Neural cell (in vitro differentiated cells): ENCODE measurements at regions not wholly inside any gene's neighbourhood (a gene's known extent, or its start where the extent isn't known, plus 50 kb on each side); places are given as distances from the start of the nearest gene placed in this dataset.

Experiments used
- H2AFZ ChIP-seq: fragments of 200-600, 300-800 bp; sonication (generic), shearing (Covaris generic); 2 replicates; pipeline ENCODE4 v1.6.0; 2014; ENCODE audit warnings: low read depth, mild to moderate bottlenecking, antibody characterized with exemption, low read length, moderate library complexity
- H3F3A ChIP-seq: fragments of 200-600 bp; shearing (Covaris generic); 2 replicates; pipeline ENCODE4 v1.6.1; 2016; ENCODE audit warnings: mild to moderate bottlenecking, moderate library complexity, mixed read lengths, antibody characterized with exemption, low read length; ENCODE audit not compliant: insufficient read depth, poor library complexity, severe bottlenecking
- H3K27ac ChIP-seq: fragments of 200-600, 300-800 bp; sonication (generic), shearing (Covaris generic); 2 replicates; pipeline ENCODE4 v1.5.1; 2014; ENCODE audit warnings: mild to moderate bottlenecking, low read length, moderate library complexity
- H3K27me3 ChIP-seq: fragments of 300-800, 200-600 bp; sonication (generic), shearing (Covaris generic); 2 replicates; pipeline ENCODE4 v1.6.0; 2014; ENCODE audit warnings: mild to moderate bottlenecking, low read depth, low read length, moderate library complexity; ENCODE audit not compliant: insufficient read depth
- H3K36me3 ChIP-seq: fragments of 300-800, 200-600 bp; sonication (generic), shearing (Covaris generic); 2 replicates; pipeline ENCODE4 v1.5.1; 2014; ENCODE audit warnings: mild to moderate bottlenecking, antibody characterized with exemption, low read length, moderate library complexity; ENCODE audit not compliant: insufficient read depth
- H3K4me2 ChIP-seq: fragments of 300-800, 200-600 bp; sonication (generic), shearing (Covaris generic); 2 replicates; pipeline ENCODE4 v1.6.0; 2014; ENCODE audit warnings: mild to moderate bottlenecking, low read length
- H3K4me3 ChIP-seq: fragments of 300-800, 200-600 bp; sonication (generic), shearing (Covaris generic); 2 replicates; pipeline ENCODE4 v1.5.1; 2014; ENCODE audit warnings: mild to moderate bottlenecking, low read length, moderate library complexity
- H3K79me2 ChIP-seq: fragments of 200-600 bp; shearing (Covaris generic); replicated peaks from 2 replicates; pipeline ENCODE4 v1.6.0; 2014; ENCODE audit warnings: mild to moderate bottlenecking, low read length, moderate library complexity; ENCODE audit not compliant: insufficient read depth
- H3K9ac ChIP-seq: fragments of 300-800, 200-600 bp; sonication (generic), shearing (Covaris generic); 2 replicates; pipeline ENCODE4 v1.6.1; 2016; ENCODE audit warnings: mild to moderate bottlenecking, low read length, mixed read lengths
- H3K9me2 ChIP-seq: fragments of 200-600 bp; shearing (Covaris generic); 2 replicates; pipeline ENCODE4 v1.6.1; 2016; ENCODE audit warnings: mild to moderate bottlenecking, low read length, mixed read lengths; ENCODE audit not compliant: insufficient read depth
- H3K9me3 ChIP-seq: fragments of 200-600, 300-800 bp; sonication (generic), shearing (Covaris generic); 2 replicates; pipeline ENCODE4 v1.6.1; 2016; ENCODE audit warnings: mild to moderate bottlenecking, mixed run types, low read length, moderate library complexity, mixed read lengths
- H4K20me1 ChIP-seq: fragments of 200-600 bp; shearing (Covaris generic); 2 replicates; pipeline ENCODE4 v1.6.1; 2016; ENCODE audit warnings: mild to moderate bottlenecking, mixed run types; ENCODE audit not compliant: insufficient read depth
- EP300 ChIP-seq: fragments of 450-650 bp; conservative IDR thresholded peaks from 2 replicates; pipeline ENCODE4 v1.6.1; 2014; ENCODE audit warnings: antibody characterized with exemption, mild to moderate bottlenecking, moderate library complexity; ENCODE audit not compliant: poor library complexity, severe bottlenecking
- EZH2 ChIP-seq: fragments of 200-600, 300-800 bp; shearing (Covaris generic), sonication (generic); IDR thresholded peaks from 2 replicates; pipeline ENCODE4 v1.6.1; 2014; ENCODE audit warnings: antibody characterized with exemption, low read length, borderline replicate concordance, mild to moderate bottlenecking; ENCODE audit not compliant: insufficient read depth, poor library complexity, severe bottlenecking
- POLR2AphosphoS5 ChIP-seq: IDR thresholded peaks from 2 replicates; pipeline ENCODE4 v1.6.1; 2012
- RAD21 ChIP-seq: fragments of 450-650 bp; conservative IDR thresholded peaks from 2 replicates; pipeline ENCODE4 v1.6.1; 2014; ENCODE audit warnings: antibody characterized with exemption, mild to moderate bottlenecking, moderate library complexity
- REST ChIP-seq: IDR thresholded peaks from 2 replicates; pipeline ENCODE4 v1.6.1; 2012; ENCODE audit warnings: borderline replicate concordance
- SMC3 ChIP-seq: fragments of 450-650 bp; conservative IDR thresholded peaks from 2 replicates; pipeline ENCODE4 v1.6.1; 2014; ENCODE audit warnings: antibody characterized with exemption, mild to moderate bottlenecking, moderate library complexity; ENCODE audit not compliant: poor library complexity
- TAF1 ChIP-seq: IDR thresholded peaks from 2 replicates; pipeline ENCODE4 v1.6.1; 2012; ENCODE audit warnings: low read depth
- TF ChIP-seq, protein P1 (sequence below): fragments of 450-650 bp; IDR thresholded peaks from 2 replicates; pipeline ENCODE4 v1.5.1; 2014; ENCODE audit warnings: antibody characterized with exemption, mild to moderate bottlenecking, moderate library complexity; ENCODE audit not compliant: poor library complexity, severe bottlenecking

- H4K20me1 ChIP-seq = no peaks in the 10 kb centered on the region
- H3K79me2 ChIP-seq = no peaks in the 10 kb centered on the region
- no peak for TF ChIP-seq EZH2
- no peak for TF ChIP-seq REST
- TF ChIP-seq EP300 = no peak
- no peak for TF ChIP-seq TAF1
- TF ChIP-seq RAD21 = no peak
- H3K27ac ChIP-seq = no peak overlapping the region
- no peak overlapping the region for H3K4me2 ChIP-seq
- H3K36me3 ChIP-seq = no peaks in the 10 kb centered on the region
- no peaks in the 10 kb centered on the region for H3F3A ChIP-seq
- no peaks in the 10 kb centered on the region for H3K27me3 ChIP-seq
- H3K9me3 ChIP-seq = no peaks in the 10 kb centered on the region
- H3K9me2 ChIP-seq = no peaks in the 10 kb centered on the region
- no peak overlapping the region for H3K4me3 ChIP-seq
- H3K9ac ChIP-seq = no peak overlapping the region
- H2AFZ ChIP-seq = no peak overlapping the region
Measured at GRCh38 chr4:175103403-175103802, 185.2 kb downstream of the ADAM29 start.

DNA sequence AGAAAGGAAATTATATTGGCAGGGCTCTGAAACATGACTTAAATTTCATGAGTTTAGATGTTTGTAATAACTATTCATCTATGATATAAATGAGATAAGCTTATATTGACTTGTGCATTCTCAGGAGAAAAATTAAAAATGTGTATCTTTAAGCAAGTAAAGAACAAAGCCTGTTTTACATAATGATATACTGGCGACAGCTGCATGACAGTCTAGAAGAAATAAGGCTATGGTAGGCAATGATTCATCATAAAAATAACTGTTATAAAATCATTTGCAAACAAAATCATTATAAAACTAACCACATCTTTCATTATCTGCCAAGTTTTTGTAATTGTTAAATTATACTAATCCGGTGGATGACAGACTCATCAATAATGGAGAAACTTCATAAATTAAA is 188.1 kb downstream of the ADAM29 start:
- no peaks in the 10 kb centered on the region for H3K9me2 ChIP-seq
- H3K36me3 ChIP-seq = no peaks in the 10 kb centered on the region
- no peaks in the 10 kb centered on the region for H3K27me3 ChIP-seq
- H3F3A ChIP-seq = no peaks in the 10 kb centered on the region
- no peaks in the 10 kb centered on the region for H3K9me3 ChIP-seq
- H3K4me2 ChIP-seq = no peak overlapping the region
- H3K9ac ChIP-seq = no peak overlapping the region
- no peak overlapping the region for H3K4me3 ChIP-seq
- TF ChIP-seq POLR2AphosphoS5 (no peak), EZH2 (no peak), SMC3 (no peak), REST (no peak)
- TF ChIP-seq, protein P1, sequence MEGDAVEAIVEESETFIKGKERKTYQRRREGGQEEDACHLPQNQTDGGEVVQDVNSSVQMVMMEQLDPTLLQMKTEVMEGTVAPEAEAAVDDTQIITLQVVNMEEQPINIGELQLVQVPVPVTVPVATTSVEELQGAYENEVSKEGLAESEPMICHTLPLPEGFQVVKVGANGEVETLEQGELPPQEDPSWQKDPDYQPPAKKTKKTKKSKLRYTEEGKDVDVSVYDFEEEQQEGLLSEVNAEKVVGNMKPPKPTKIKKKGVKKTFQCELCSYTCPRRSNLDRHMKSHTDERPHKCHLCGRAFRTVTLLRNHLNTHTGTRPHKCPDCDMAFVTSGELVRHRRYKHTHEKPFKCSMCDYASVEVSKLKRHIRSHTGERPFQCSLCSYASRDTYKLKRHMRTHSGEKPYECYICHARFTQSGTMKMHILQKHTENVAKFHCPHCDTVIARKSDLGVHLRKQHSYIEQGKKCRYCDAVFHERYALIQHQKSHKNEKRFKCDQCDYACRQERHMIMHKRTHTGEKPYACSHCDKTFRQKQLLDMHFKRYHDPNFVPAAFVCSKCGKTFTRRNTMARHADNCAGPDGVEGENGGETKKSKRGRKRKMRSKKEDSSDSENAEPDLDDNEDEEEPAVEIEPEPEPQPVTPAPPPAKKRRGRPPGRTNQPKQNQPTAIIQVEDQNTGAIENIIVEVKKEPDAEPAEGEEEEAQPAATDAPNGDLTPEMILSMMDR = no peak
- H3K27ac ChIP-seq = no peak overlapping the region
- no peaks in the 10 kb centered on the region for H4K20me1 ChIP-seq
- no peaks in the 10 kb centered on the region for H3K79me2 ChIP-seq
- H2AFZ ChIP-seq = no peak overlapping the region
